ENCODE measurements at regions not wholly inside any gene's neighbourhood (a gene's known extent, or its start where the extent isn't known, plus 50 kb on each side); places are given as distances from the start of the nearest gene placed in this dataset.

DNA sequence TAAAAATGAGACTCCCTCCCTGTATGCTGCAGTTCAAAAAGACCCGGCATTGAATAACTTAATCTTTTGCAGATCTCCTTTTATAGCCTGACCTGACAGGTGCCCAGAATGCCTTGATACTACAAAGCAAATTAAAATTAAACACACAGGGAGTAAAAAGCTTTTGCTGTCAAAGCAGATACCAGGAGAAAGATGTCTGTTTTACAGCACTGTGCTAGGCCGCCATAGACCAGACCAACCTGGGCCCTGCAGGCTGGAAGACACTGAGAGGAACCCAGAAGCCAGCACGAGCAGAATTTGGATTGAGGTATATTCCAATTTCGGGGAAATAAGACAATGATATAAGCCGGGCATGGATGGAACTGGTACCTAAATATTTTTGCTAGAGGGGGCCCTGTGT, 602.8 kb upstream of the SOX11 start:
- peaks cover 5% of the 10 kb centered on the region for H3K9me3 Mint-ChIP-seq
- no peak overlapping the region for H3K4me3 Mint-ChIP-seq
- H3K4me1 Mint-ChIP-seq (ENCODE audit: low read depth): no peaks in the 10 kb centered on the region
- no peaks in the 10 kb centered on the region for H3K27me3 Mint-ChIP-seq
- H3K27ac Mint-ChIP-seq: no peak overlapping the region
- H3K36me3 Mint-ChIP-seq (ENCODE audit: low read depth): no peaks in the 10 kb centered on the region

DNA sequence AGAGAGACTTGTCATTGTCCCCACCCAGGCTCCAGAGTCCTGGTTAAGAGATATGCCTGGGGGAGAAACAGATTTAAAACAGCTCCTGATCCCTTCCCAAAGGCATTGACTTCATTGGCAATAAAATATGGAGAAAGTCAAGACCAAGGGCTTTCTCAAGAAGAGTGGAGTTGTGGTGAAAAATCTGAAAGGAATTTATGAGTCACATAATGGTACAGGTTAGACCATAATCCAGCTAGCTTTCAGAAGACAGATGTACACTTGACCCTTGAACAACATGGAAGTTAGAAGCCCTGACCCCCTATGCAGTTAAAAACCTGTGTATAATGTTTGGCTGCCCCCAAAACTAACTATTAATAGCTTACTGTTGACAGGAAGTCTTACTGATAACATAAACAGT, 599.1 kb upstream of the SOX11 start:
- no peaks in the 10 kb centered on the region for H3K27me3 Mint-ChIP-seq
- H3K36me3 Mint-ChIP-seq (ENCODE audit: low read depth): no peaks in the 10 kb centered on the region

GRCh38 chr2:5093518-5093917, 598.7 kb upstream of the SOX11 start:
- H3K9me3 Mint-ChIP-seq: no peaks in the 10 kb centered on the region
- no peaks in the 10 kb centered on the region for H3K36me3 Mint-ChIP-seq (ENCODE audit: low read depth)
- no peaks in the 10 kb centered on the region for H3K27me3 Mint-ChIP-seq
- H3K4me1 Mint-ChIP-seq (ENCODE audit: low read depth): no peaks in the 10 kb centered on the region
- no peak overlapping the region for H3K4me3 Mint-ChIP-seq
- no peak overlapping the region for H3K27ac Mint-ChIP-seq

More for the DNA sequence above, 599.1 kb upstream of the SOX11 start:
- H3K4me3 Mint-ChIP-seq: no peak overlapping the region
- no peak overlapping the region for H3K27ac Mint-ChIP-seq
- H3K9me3 Mint-ChIP-seq: no peaks in the 10 kb centered on the region
- no peaks in the 10 kb centered on the region for H3K4me1 Mint-ChIP-seq (ENCODE audit: low read depth)

DNA sequence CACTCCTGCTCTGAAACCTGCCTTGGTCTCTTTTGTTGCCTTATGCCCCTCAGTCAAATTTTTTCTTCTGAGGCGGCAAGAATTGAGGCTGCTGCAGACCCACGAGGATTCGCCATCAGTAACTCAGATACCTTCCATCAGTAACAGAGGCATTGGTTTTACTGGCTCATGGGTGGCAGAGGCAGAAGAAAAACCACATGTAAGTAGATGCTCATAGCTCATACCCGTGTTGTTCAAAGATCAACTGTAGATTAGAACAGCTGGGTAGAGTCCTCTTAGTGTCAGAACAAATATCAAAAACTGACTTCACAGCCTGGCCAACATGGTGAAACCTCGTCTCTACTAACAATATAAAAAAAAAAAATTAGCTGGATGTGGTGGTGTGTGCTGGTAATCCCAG, 598.0 kb upstream of the SOX11 start:
- no peaks in the 10 kb centered on the region for H3K9me3 Mint-ChIP-seq
- no peaks in the 10 kb centered on the region for H3K27me3 Mint-ChIP-seq
- H3K27ac Mint-ChIP-seq: no peak overlapping the region
- no peak overlapping the region for H3K4me3 Mint-ChIP-seq
- no peaks in the 10 kb centered on the region for H3K36me3 Mint-ChIP-seq (ENCODE audit: low read depth)
- no peaks in the 10 kb centered on the region for H3K4me1 Mint-ChIP-seq (ENCODE audit: low read depth)

- peaks cover 12% of the 10 kb centered on the region for H3K9me3 Mint-ChIP-seq
- no peaks in the 10 kb centered on the region for H3K27me3 Mint-ChIP-seq
- H3K4me1 Mint-ChIP-seq (ENCODE audit: low read depth): no peaks in the 10 kb centered on the region
- H3K27ac Mint-ChIP-seq: no peak overlapping the region
- H3K4me3 Mint-ChIP-seq: no peak overlapping the region
- no peaks in the 10 kb centered on the region for H3K36me3 Mint-ChIP-seq (ENCODE audit: low read depth)
Observed at GRCh38 chr2:5098286-5098685, 593.9 kb upstream of the SOX11 start.

DNA sequence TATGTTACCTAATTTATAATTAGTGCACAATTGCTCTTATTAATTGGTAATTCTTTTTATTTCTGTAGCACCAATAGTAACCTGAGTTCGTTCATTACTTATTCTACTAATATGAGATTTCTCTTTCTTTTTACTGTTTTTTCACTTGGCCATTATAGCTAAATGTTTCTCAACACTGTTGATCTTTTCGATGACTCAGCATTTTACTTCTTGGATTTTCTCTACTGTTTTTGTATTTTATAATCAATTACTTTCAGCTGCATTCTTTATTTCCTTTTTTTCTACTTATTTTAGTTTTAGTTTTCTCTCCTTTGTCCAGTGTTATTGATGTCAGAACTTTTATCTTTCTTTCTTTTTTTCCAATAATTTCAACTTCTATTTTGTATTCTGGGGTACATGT, 589.4 kb upstream of the SOX11 start:
- no peaks in the 10 kb centered on the region for H3K36me3 Mint-ChIP-seq (ENCODE audit: low read depth)
- peaks cover 18% of the 10 kb centered on the region for H3K9me3 Mint-ChIP-seq
- H3K4me1 Mint-ChIP-seq (ENCODE audit: low read depth): no peaks in the 10 kb centered on the region
- no peak overlapping the region for H3K27ac Mint-ChIP-seq
- H3K4me3 Mint-ChIP-seq: no peak overlapping the region
- no peaks in the 10 kb centered on the region for H3K27me3 Mint-ChIP-seq

- H3K27me3 Mint-ChIP-seq: no peaks in the 10 kb centered on the region
- H3K9me3 Mint-ChIP-seq: peaks cover 25% of the 10 kb centered on the region
- H3K36me3 Mint-ChIP-seq (ENCODE audit: low read depth): no peaks in the 10 kb centered on the region
- H3K4me3 Mint-ChIP-seq: no peak overlapping the region
- H3K4me1 Mint-ChIP-seq (ENCODE audit: low read depth): no peaks in the 10 kb centered on the region
- no peak overlapping the region for H3K27ac Mint-ChIP-seq
Observed at GRCh38 chr2:5111581-5111980, 580.6 kb upstream of the SOX11 start.

GRCh38 chr2:5119046-5119445, 573.1 kb upstream of the SOX11 start:
- no peak overlapping the region for H3K4me3 Mint-ChIP-seq
- H3K27ac Mint-ChIP-seq: no peak overlapping the region
- no peaks in the 10 kb centered on the region for H3K36me3 Mint-ChIP-seq (ENCODE audit: low read depth)
- H3K4me1 Mint-ChIP-seq (ENCODE audit: low read depth): no peaks in the 10 kb centered on the region
- H3K27me3 Mint-ChIP-seq: no peaks in the 10 kb centered on the region
- H3K9me3 Mint-ChIP-seq: peaks cover 9% of the 10 kb centered on the region

- peaks cover 9% of the 10 kb centered on the region for H3K9me3 Mint-ChIP-seq
- H3K27me3 Mint-ChIP-seq: no peaks in the 10 kb centered on the region
- H3K27ac Mint-ChIP-seq: no peak overlapping the region
- no peaks in the 10 kb centered on the region for H3K36me3 Mint-ChIP-seq (ENCODE audit: low read depth)
- no peak overlapping the region for H3K4me3 Mint-ChIP-seq
- no peaks in the 10 kb centered on the region for H3K4me1 Mint-ChIP-seq (ENCODE audit: low read depth)
Observed at GRCh38 chr2:5121121-5121520, 571.1 kb upstream of the SOX11 start.

DNA sequence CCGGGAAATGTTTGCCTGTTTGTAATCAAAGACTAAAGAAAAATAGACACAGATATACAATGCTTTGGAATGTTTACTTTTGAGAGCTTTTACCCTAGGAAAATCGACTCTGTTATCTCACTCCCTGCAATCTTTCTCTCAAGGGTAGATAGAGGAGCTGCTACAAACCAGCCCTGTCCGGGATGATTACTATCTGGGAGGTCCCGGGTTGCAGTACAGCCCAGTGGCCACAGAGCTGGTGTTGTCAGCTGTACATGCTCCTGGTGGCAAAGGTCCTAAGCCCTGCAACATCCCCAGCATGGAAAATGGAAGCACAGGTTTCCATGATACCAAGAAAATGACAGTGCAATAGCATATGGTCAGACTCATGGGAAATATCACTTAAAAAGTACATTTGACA, 570.5 kb upstream of the SOX11 start:
- Mint-ChIP-seq H3K4me3 (no peak overlapping the region), H3K9me3 (peaks cover 6% of the 10 kb centered on the region), H3K27me3 (no peaks in the 10 kb centered on the region), H3K27ac (no peak overlapping the region), H3K4me1 (ENCODE audit: low read depth) (no peaks in the 10 kb centered on the region), H3K36me3 (ENCODE audit: low read depth) (no peaks in the 10 kb centered on the region)

DNA sequence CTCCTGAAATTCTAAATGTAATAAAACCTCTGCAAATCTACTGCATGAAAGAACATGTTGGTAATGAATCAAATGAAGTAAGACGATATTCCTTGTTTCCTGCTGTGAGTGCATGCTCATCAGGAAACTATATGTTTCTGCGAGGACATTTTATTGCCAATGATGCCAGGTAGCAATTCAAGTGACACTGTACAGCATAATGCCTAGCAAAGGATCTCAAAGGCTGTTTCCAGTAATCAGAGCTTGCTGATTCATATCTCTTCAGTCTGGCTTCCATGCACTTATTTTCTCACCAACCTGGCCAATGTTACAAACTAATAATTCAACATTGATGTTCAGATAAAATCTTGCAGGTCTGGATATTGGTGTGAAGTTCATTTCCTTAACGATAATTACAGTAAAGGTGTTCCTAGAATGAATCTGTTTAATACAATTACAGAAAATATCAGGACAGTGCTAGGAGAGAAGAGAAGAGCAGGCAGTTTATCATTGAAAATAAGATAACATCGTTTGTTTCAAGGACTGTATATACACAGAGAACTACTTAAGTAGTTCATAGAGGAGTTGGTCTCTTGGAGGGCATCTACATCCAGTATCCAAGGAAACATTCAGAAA, 568.5 kb upstream of the SOX11 start:
- Mint-ChIP-seq H3K36me3 (ENCODE audit: low read depth) (no peaks in the 10 kb centered on the region), H3K27me3 (no peaks in the 10 kb centered on the region)

GRCh38 chr2:5125017-5125730, 567.0 kb upstream of the SOX11 start:
- Mint-ChIP-seq H3K4me3 (no peak overlapping the region), H3K36me3 (ENCODE audit: low read depth) (no peaks in the 10 kb centered on the region), H3K9me3 (peaks cover 5% of the 10 kb centered on the region), H3K27me3 (no peaks in the 10 kb centered on the region), H3K4me1 (ENCODE audit: low read depth) (no peaks in the 10 kb centered on the region), H3K27ac (no peak overlapping the region)

More for the DNA sequence above, 568.5 kb upstream of the SOX11 start:
- Mint-ChIP-seq H3K4me1 (ENCODE audit: low read depth) (no peaks in the 10 kb centered on the region), H3K4me3 (no peak overlapping the region), H3K9me3 (peaks cover 5% of the 10 kb centered on the region), H3K27ac (no peak overlapping the region)

- Mint-ChIP-seq H3K9me3 (peaks cover 11% of the 10 kb centered on the region), H3K36me3 (ENCODE audit: low read depth) (no peaks in the 10 kb centered on the region), H3K27ac (no peak overlapping the region), H3K27me3 (no peaks in the 10 kb centered on the region), H3K4me3 (no peak overlapping the region), H3K4me1 (ENCODE audit: low read depth) (no peaks in the 10 kb centered on the region)
Observed at GRCh38 chr2:5132281-5132680, 559.9 kb upstream of the SOX11 start.

GRCh38 chr2:5140347-5140746, 551.8 kb upstream of the SOX11 start:
- Mint-ChIP-seq H3K36me3 (ENCODE audit: low read depth) (no peaks in the 10 kb centered on the region), H3K27me3 (no peaks in the 10 kb centered on the region), H3K9me3 (peaks cover 17% of the 10 kb centered on the region), H3K27ac (no peak overlapping the region), H3K4me3 (no peak overlapping the region), H3K4me1 (ENCODE audit: low read depth) (no peaks in the 10 kb centered on the region)

DNA sequence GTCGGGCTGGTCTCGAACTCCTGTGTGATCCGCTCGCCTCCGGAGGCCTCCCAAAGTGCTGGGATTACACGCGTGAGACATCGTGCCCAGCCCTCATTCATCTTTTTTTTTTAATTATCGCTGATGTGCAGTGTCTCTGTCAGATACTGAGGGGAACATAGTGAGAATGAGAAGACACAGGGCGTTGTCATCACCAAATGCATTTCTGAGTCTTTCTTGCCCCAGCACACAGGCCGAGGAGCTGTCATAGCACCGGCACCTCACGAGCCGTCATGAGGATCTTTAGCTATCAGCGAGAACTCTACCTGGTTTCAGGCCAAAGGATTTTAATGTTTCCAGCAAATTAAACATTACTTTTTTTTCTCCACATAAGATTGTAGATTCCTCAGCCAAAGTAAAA, 548.0 kb upstream of the SOX11 start:
- Mint-ChIP-seq H3K36me3 (ENCODE audit: low read depth) (no peaks in the 10 kb centered on the region), H3K9me3 (peaks cover 28% of the 10 kb centered on the region), H3K27me3 (no peaks in the 10 kb centered on the region), H3K4me1 (ENCODE audit: low read depth) (no peaks in the 10 kb centered on the region), H3K4me3 (no peak overlapping the region), H3K27ac (no peak overlapping the region)

DNA sequence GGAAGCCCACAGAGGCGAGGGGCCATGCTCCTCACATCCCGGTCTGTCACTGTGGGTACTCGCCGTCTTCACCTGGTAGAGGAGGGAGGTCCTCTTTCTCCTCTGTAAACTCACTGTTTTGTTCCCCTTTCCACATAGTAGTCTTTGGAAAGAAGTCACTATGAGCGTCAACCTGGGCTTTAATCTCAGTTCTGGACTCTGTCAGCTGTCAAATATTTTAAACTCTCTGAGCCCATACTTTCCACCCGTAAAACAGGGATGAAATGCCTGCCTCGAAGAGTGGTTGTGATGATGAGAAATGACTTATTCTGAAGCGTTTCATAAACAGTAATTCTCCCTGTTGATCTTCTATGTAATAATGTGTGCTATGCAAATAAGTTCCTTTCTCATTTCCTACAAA, 547.1 kb upstream of the SOX11 start:
- peaks cover 32% of the 10 kb centered on the region for H3K9me3 Mint-ChIP-seq
- H3K4me1 Mint-ChIP-seq (ENCODE audit: low read depth): no peaks in the 10 kb centered on the region
- no peaks in the 10 kb centered on the region for H3K36me3 Mint-ChIP-seq (ENCODE audit: low read depth)
- no peaks in the 10 kb centered on the region for H3K27me3 Mint-ChIP-seq
- H3K4me3 Mint-ChIP-seq: no peak overlapping the region
- no peak overlapping the region for H3K27ac Mint-ChIP-seq

Measured in stimulated activated naive CD8-positive, alpha-beta T cell treated with anti-CD3 and anti-CD28 coated beads, Interleukin-15, Interleukin-2, amounts not matched to agents 100 ng/mL and 50 ng/mL, for 24 hours (primary cell).